ENCODE measurements at regions not wholly inside any gene's neighbourhood (a gene's known extent, or its start where the extent isn't known, plus 50 kb on each side); places are given as distances from the start of the nearest gene placed in this dataset.

- TF ChIP-seq GATA2 (CRISPR knock-in tag; IDR thresholded peaks at IDR 0.05) (no peak), MEF2A (IDR thresholded peaks at IDR 0.05; ENCODE audit: borderline replicate concordance, low read depth) (no peak), EP300 (IDR thresholded peaks at IDR 0.05; ENCODE audit: borderline replicate concordance in 1 of 2, low read depth in 1 of 2, low read length in 1 of 2) (no peak), TCF12 (IDR thresholded peaks at IDR 0.05) (no peak), MXI1 (IDR thresholded peaks at IDR 0.05; ENCODE audit: low read depth, low read length) (no peak), YY1 (IDR thresholded peaks at IDR 0.05; ENCODE audit: low read depth) (no peak), REST (IDR thresholded peaks at IDR 0.05; ENCODE audit: low read depth, low read length) (no peak), RFX5 (IDR thresholded peaks at IDR 0.05; ENCODE audit: low read length) (no peak), RAD21 (IDR thresholded peaks at IDR 0.05; ENCODE audit: low read length) (no peak), SMC3 (IDR thresholded peaks at IDR 0.05; ENCODE audit: low read depth, low read length) (no peak), USF2 (IDR thresholded peaks at IDR 0.05; ENCODE audit: borderline replicate concordance, low read depth, low read length) (no peak), RCOR1 (IDR thresholded peaks at IDR 0.05; ENCODE audit: low read length) (no peak)
- TF ChIP-seq, protein P1, sequence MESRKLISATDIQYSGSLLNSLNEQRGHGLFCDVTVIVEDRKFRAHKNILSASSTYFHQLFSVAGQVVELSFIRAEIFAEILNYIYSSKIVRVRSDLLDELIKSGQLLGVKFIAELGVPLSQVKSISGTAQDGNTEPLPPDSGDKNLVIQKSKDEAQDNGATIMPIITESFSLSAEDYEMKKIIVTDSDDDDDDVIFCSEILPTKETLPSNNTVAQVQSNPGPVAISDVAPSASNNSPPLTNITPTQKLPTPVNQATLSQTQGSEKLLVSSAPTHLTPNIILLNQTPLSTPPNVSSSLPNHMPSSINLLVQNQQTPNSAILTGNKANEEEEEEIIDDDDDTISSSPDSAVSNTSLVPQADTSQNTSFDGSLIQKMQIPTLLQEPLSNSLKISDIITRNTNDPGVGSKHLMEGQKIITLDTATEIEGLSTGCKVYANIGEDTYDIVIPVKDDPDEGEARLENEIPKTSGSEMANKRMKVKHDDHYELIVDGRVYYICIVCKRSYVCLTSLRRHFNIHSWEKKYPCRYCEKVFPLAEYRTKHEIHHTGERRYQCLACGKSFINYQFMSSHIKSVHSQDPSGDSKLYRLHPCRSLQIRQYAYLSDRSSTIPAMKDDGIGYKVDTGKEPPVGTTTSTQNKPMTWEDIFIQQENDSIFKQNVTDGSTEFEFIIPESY (IDR thresholded peaks at IDR 0.05; ENCODE audit: borderline replicate concordance, low read depth): no peak
- no peak overlapping the region for H3K9ac ChIP-seq
Observed at GRCh38 chr21:22892740-22893139, 1894.5 kb downstream of the NCAM2 start.

More at GRCh38 chr21:22892740-22893139, 1894.5 kb downstream of the NCAM2 start:
- Histone ChIP-seq H3K9me3 (no peaks in the 10 kb centered on the region), H3K36me3 (replicated peaks in 1 of 2; ENCODE audit: control insufficient read depth in 1 of 2, insufficient read depth in 2 of 2, low read length in 1 of 2) (no peaks in the 10 kb centered on the region), H4K20me1 (ENCODE audit: insufficient read depth) (no peaks in the 10 kb centered on the region), H3F3A (replicated peaks; ENCODE audit: insufficient read depth) (no peaks in the 10 kb centered on the region), H3K4me1 (ENCODE audit: control insufficient read depth in 1 of 2, insufficient read depth in 2 of 2, low read depth in 1 of 2, low read length in 1 of 2) (no peaks in the 10 kb centered on the region), H3K27me3 (ENCODE audit: insufficient read depth) (no peaks in the 10 kb centered on the region), H3K9me2 (no peaks in the 10 kb centered on the region), H3K79me2 (ENCODE audit: insufficient read depth) (no peaks in the 10 kb centered on the region), H3K4me2 (no peak overlapping the region), H3K27ac (ENCODE audit: low read depth in 2 of 2, low read length in 1 of 2) (no peak overlapping the region), H3K4me3 (ENCODE audit: low read depth in 2 of 2, low read length in 1 of 2) (no peak overlapping the region), H2AFZ (ENCODE audit: low read depth) (no peak overlapping the region)
- no peak for DNase-seq
- 13% methylated on average over 1 of the region's 1 CpG for WGBS (ENCODE audit: low lambda C conversion rate)
- ChIA-PET POLR2A (no interaction called here), CTCF (no interaction called here)

Measured in SK-N-SH (cell line).